ENCODE measurements at regions not wholly inside any gene's neighbourhood (a gene's known extent, or its start where the extent isn't known, plus 50 kb on each side); places are given as distances from the start of the nearest gene placed in this dataset.
A peak's percentile ranks its signal among the peaks of the same experiment; 100 is the strongest.

GRCh38 chr2:105645031-105645937 is 99.4 kb upstream of the NCK2 start:
- Histone ChIP-seq H3K9me3 (ENCODE audit: insufficient read depth in 2 of 2, low read depth in 1 of 2, low read length in 1 of 2) (no peaks in the 10 kb centered on the region), H3K79me1 (ENCODE audit: low read depth, low read length) (no peaks in the 10 kb centered on the region; the same call in 1 of the 2 replicates), H2AFZ (ENCODE audit: low read length) (no peak overlapping the region), H2BK120ac (replicated peaks; ENCODE audit: low read depth, low read length) (no peak overlapping the region), H3K4ac (replicated peaks; ENCODE audit: insufficient read length, low read depth, low read length) (no peak overlapping the region), H2BK5ac (ENCODE audit: low read depth, low read length) (no peak overlapping the region), H3K79me2 (ENCODE audit: control insufficient read depth in 1 of 2, insufficient read depth in 2 of 2, low read length in 2 of 2) (no peaks in the 10 kb centered on the region), H4K20me1 (replicated peaks in 1 of 2; ENCODE audit: control insufficient read depth in 1 of 2, insufficient read depth in 2 of 2, low read length in 2 of 2) (no peaks in the 10 kb centered on the region), H3K4me2 (ENCODE audit: insufficient read depth in 1 of 2, low read depth in 2 of 2, low read length in 2 of 2) (no peak overlapping the region), H2AK5ac (ENCODE audit: low read depth, low read length) (no peak overlapping the region), H3K36me3 (ENCODE audit: control insufficient read depth in 2 of 4, insufficient read depth in 4 of 4, low read length in 3 of 4) (no peaks in the 10 kb centered on the region), H4K5ac (ENCODE audit: insufficient read length, low read depth, low read length) (no peak overlapping the region), H3K23me2 (ENCODE audit: low read depth, low read length) (no peaks in the 10 kb centered on the region), H3K14ac (ENCODE audit: insufficient read length) (no peak overlapping the region), H4K91ac (replicated peaks; ENCODE audit: insufficient read length, low read length) (no peak overlapping the region), H3K9ac (replicated peaks in 1 of 4; ENCODE audit: extremely low read depth in 1 of 4, low read depth in 3 of 4, low read length in 3 of 4) (no peak overlapping the region), H2BK15ac (ENCODE audit: low read length) (no peak overlapping the region), H3K27ac (ENCODE audit: low read depth, low read length) (no peak overlapping the region), H3K4me3 (ENCODE audit: extremely low read depth in 1 of 4, insufficient read depth in 2 of 4, low read depth in 3 of 4, low read length in 4 of 4) (no peak overlapping the region), H3K4me1 (replicated peaks in 1 of 4; ENCODE audit: control insufficient read depth in 3 of 4, insufficient read depth in 4 of 4, low read length in 3 of 4) (peaks cover 0 to 12% (median 5%) of the 10 kb centered on the region in 4 experiments; a peak in 4 of 7 replicates), H3K18ac (ENCODE audit: extremely low read depth, low read length) (peak overlapping the region; percentile 19; the same call in 1 of the 2 replicates), H3K27me3 (replicated peaks in 1 of 4; ENCODE audit: control insufficient read depth in 3 of 4, extremely low read depth in 1 of 4, insufficient read depth in 3 of 4, low read length in 3 of 4) (no peaks in the 10 kb centered on the region; a peak in 1 of 7 replicates), H3K56ac (replicated peaks; ENCODE audit: insufficient read length, low read depth, low read length) (no peak overlapping the region), H4K8ac (ENCODE audit: extremely low read depth, insufficient read depth, low read length) (no peak overlapping the region; the same call in 1 of the 2 replicates), H2BK12ac (ENCODE audit: low read depth, low read length) (no peak overlapping the region; the same call in 1 of the 2 replicates), H3K23ac (ENCODE audit: insufficient read length) (no peak overlapping the region), H2BK20ac (ENCODE audit: low read length) (no peak overlapping the region)
- DNase-seq (ENCODE audit: low read depth in 1 of 2, low spot score in 2 of 2) (peak in 1 of 2 experiments; percentile 36), FAIRE-seq (no peak)
- TF ChIP-seq E2F6 (IDR thresholded peaks at IDR 0.05) (peak; percentile 25; the same call in 1 of the 2 replicates), RXRA (IDR thresholded peaks at IDR 0.05; ENCODE audit: insufficient read depth, low read depth, low read length) (no peak), POLR2AphosphoS5 (IDR thresholded peaks at IDR 0.05; ENCODE audit: low read depth, low read length) (no peak), TAF1 (IDR thresholded peaks at IDR 0.05; ENCODE audit: low read depth, low read length) (no peak)
- ChIA-PET CTCF (ENCODE audit: partially characterized antibody) (interaction anchor here (1.0 to 1.3 kb wide), 2 partner anchors 10 to 16 kb away, joined by 3 read pairs; no protein-coding TSS in a partner anchor), POLR2A (ENCODE audit: partially characterized antibody) (no interaction called here)
- WGBS, 2 experiments (ENCODE audit: extremely low coverage in 1 of 2, insufficient coverage in 1 of 2, insufficient read length in 1 of 2, insufficient replicate concordance in 2 of 2, low coverage in 1 of 2, low lambda C conversion rate in 2 of 2, missing lambda C conversion rate in 1 of 2) = 71% methylated on average over 18 of the region's 18 CpGs; no CpG with 5 or more reads in 1 of the 2 experiments
